ENCODE measurements at regions not wholly inside any gene's neighbourhood (a gene's known extent, or its start where the extent isn't known, plus 50 kb on each side); places are given as distances from the start of the nearest gene placed in this dataset.

DNA sequence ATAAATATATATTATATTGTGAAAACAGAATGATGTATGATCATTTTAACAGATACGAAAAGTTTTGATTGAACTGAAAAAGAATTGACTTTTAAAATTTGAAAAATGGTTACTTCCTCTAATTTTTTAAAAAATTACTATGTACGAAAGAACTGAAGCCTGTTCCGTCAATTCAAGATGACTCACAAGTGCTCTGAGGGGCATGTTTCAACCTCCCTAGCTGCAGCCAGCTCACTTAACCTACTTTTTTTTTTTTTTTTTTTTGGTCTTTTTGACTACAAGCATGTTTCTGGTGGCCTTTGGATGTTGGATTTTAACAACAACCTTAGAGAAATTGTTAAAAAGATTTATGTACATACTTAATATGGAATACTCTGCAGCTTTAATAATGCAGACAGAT is 1139.3 kb downstream of the DIAPH3 start (continued):
- TF ChIP-seq, protein P1, sequence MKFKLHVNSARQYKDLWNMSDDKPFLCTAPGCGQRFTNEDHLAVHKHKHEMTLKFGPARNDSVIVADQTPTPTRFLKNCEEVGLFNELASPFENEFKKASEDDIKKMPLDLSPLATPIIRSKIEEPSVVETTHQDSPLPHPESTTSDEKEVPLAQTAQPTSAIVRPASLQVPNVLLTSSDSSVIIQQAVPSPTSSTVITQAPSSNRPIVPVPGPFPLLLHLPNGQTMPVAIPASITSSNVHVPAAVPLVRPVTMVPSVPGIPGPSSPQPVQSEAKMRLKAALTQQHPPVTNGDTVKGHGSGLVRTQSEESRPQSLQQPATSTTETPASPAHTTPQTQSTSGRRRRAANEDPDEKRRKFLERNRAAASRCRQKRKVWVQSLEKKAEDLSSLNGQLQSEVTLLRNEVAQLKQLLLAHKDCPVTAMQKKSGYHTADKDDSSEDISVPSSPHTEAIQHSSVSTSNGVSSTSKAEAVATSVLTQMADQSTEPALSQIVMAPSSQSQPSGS (CRISPR knock-in tag; IDR thresholded peaks at IDR 0.05; ENCODE audit: borderline replicate concordance, low read depth) = no peak
- no peak for TF ChIP-seq TEAD4 (CRISPR knock-in tag; IDR thresholded peaks at IDR 0.05)
- TF ChIP-seq OVOL2 (CRISPR knock-in tag; IDR thresholded peaks at IDR 0.05; ENCODE audit: borderline replicate concordance) = no peak
- TF ChIP-seq GRHL2 (CRISPR knock-in tag; IDR thresholded peaks at IDR 0.05; ENCODE audit: insufficient replicate concordance, severe bottlenecking) = no peak
- TF ChIP-seq PRRX2 (CRISPR knock-in tag; IDR thresholded peaks at IDR 0.05) = no peak
- TF ChIP-seq ZNF396 (CRISPR knock-in tag; IDR thresholded peaks at IDR 0.05; ENCODE audit: borderline replicate concordance) = no peak
- no peak for TF ChIP-seq ZNF671 (CRISPR knock-in tag; IDR thresholded peaks at IDR 0.05)
- no peak for TF ChIP-seq MYBL2 (CRISPR knock-in tag; IDR thresholded peaks at IDR 0.05)
- TF ChIP-seq, protein P2, sequence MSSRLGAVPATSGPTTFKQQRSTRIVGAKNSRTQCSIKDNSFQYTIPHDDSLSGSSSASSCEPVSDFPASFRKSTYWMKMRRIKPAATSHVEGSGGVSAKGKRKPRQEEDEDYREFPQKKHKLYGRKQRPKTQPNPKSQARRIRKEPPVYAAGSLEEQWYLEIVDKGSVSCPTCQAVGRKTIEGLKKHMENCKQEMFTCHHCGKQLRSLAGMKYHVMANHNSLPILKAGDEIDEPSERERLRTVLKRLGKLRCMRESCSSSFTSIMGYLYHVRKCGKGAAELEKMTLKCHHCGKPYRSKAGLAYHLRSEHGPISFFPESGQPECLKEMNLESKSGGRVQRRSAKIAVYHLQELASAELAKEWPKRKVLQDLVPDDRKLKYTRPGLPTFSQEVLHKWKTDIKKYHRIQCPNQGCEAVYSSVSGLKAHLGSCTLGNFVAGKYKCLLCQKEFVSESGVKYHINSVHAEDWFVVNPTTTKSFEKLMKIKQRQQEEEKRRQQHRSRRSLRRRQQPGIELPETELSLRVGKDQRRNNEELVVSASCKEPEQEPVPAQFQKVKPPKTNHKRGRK (CRISPR knock-in tag; IDR thresholded peaks at IDR 0.05; ENCODE audit: borderline replicate concordance) = no peak

DNA sequence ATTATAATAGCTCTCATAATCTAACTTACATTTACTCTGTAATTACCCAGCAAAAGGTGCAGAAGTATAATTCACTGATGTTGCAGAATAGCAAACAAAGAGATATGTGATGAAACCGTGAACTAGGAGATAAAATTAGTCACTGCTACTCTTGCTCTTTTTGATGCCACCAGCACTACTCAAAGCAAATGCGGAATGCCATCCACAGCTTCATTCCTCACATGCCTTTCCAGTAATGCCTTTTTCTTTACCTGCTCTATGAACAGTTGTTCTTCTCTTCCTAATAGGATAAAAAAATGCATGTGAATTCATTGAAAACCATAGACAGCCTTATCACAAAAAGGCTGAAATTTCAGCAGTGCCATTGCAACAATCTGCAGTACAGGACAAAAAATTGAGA is 1129.5 kb downstream of the DIAPH3 start:
- DNase-seq (ENCODE audit: low spot score) (no peak), ATAC-seq (peak; percentile 75)
- POLR2A ChIA-PET = interaction anchor here (0.5 kb wide), 1 partner anchor 71 kb away, joined by 5 read pairs; no protein-coding TSS in a partner anchor
- H3K9me3 Mint-ChIP-seq = 0 out of 2 replicates have a peak, but pooled peaks cover 4% of the 10 kb centered on the region
- H3K4me1 Mint-ChIP-seq = peaks cover 23% of the 10 kb centered on the region
- no peaks in the 10 kb centered on the region for H3K27me3 Mint-ChIP-seq (ENCODE audit: low read depth)
- TF ChIP-seq, protein P3, sequence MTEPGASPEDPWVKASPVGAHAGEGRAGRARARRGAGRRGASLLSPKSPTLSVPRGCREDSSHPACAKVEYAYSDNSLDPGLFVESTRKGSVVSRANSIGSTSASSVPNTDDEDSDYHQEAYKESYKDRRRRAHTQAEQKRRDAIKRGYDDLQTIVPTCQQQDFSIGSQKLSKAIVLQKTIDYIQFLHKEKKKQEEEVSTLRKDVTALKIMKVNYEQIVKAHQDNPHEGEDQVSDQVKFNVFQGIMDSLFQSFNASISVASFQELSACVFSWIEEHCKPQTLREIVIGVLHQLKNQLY (CRISPR knock-in tag; IDR thresholded peaks at IDR 0.05) = no peak
- no peak for TF ChIP-seq NR2C2 (CRISPR knock-in tag; IDR thresholded peaks at IDR 0.05)
- TF ChIP-seq, protein P4, sequence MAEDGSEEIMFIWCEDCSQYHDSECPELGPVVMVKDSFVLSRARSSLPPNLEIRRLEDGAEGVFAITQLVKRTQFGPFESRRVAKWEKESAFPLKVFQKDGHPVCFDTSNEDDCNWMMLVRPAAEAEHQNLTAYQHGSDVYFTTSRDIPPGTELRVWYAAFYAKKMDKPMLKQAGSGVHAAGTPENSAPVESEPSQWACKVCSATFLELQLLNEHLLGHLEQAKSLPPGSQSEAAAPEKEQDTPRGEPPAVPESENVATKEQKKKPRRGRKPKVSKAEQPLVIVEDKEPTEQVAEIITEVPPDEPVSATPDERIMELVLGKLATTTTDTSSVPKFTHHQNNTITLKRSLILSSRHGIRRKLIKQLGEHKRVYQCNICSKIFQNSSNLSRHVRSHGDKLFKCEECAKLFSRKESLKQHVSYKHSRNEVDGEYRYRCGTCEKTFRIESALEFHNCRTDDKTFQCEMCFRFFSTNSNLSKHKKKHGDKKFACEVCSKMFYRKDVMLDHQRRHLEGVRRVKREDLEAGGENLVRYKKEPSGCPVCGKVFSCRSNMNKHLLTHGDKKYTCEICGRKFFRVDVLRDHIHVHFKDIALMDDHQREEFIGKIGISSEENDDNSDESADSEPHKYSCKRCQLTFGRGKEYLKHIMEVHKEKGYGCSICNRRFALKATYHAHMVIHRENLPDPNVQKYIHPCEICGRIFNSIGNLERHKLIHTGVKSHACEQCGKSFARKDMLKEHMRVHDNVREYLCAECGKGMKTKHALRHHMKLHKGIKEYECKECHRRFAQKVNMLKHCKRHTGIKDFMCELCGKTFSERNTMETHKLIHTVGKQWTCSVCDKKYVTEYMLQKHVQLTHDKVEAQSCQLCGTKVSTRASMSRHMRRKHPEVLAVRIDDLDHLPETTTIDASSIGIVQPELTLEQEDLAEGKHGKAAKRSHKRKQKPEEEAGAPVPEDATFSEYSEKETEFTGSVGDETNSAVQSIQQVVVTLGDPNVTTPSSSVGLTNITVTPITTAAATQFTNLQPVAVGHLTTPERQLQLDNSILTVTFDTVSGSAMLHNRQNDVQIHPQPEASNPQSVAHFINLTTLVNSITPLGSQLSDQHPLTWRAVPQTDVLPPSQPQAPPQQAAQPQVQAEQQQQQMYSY (CRISPR knock-in tag; IDR thresholded peaks at IDR 0.05) = no peak
- no peak for TF ChIP-seq CREM (CRISPR knock-in tag; IDR thresholded peaks at IDR 0.05)
- TF ChIP-seq, protein P5, sequence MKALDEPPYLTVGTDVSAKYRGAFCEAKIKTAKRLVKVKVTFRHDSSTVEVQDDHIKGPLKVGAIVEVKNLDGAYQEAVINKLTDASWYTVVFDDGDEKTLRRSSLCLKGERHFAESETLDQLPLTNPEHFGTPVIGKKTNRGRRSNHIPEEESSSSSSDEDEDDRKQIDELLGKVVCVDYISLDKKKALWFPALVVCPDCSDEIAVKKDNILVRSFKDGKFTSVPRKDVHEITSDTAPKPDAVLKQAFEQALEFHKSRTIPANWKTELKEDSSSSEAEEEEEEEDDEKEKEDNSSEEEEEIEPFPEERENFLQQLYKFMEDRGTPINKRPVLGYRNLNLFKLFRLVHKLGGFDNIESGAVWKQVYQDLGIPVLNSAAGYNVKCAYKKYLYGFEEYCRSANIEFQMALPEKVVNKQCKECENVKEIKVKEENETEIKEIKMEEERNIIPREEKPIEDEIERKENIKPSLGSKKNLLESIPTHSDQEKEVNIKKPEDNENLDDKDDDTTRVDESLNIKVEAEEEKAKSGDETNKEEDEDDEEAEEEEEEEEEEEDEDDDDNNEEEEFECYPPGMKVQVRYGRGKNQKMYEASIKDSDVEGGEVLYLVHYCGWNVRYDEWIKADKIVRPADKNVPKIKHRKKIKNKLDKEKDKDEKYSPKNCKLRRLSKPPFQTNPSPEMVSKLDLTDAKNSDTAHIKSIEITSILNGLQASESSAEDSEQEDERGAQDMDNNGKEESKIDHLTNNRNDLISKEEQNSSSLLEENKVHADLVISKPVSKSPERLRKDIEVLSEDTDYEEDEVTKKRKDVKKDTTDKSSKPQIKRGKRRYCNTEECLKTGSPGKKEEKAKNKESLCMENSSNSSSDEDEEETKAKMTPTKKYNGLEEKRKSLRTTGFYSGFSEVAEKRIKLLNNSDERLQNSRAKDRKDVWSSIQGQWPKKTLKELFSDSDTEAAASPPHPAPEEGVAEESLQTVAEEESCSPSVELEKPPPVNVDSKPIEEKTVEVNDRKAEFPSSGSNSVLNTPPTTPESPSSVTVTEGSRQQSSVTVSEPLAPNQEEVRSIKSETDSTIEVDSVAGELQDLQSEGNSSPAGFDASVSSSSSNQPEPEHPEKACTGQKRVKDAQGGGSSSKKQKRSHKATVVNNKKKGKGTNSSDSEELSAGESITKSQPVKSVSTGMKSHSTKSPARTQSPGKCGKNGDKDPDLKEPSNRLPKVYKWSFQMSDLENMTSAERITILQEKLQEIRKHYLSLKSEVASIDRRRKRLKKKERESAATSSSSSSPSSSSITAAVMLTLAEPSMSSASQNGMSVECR (CRISPR knock-in tag; IDR thresholded peaks at IDR 0.05; ENCODE audit: borderline replicate concordance) = no peak
- no peaks in the 10 kb centered on the region for H3K36me3 Mint-ChIP-seq
- no peak overlapping the region for H3K4me3 Mint-ChIP-seq
- H3K27ac Mint-ChIP-seq = no peak overlapping the region
- CTCF ChIA-PET = no interaction called here

Data from WTC11 (cell line).